ENCODE measurements at regions not wholly inside any gene's neighbourhood (a gene's known extent, or its start where the extent isn't known, plus 50 kb on each side); places are given as distances from the start of the nearest gene placed in this dataset.

GRCh38 chr2:226093364-226093763, 693.9 kb downstream of the NYAP2 start:
- Histone ChIP-seq H3K4me2 (ENCODE audit: low read length) (no peak overlapping the region), H3K79me2 (ENCODE audit: insufficient read depth, low read length) (no peaks in the 10 kb centered on the region), H4K20me1 (ENCODE audit: insufficient read depth, low read length) (no peaks in the 10 kb centered on the region), H3F3A (ENCODE audit: insufficient read depth, low read length) (no peaks in the 10 kb centered on the region), H3K9me2 (ENCODE audit: low read depth, low read length) (no peaks in the 10 kb centered on the region), H2AFZ (ENCODE audit: low read length) (no peak overlapping the region), H3K4me3 (ENCODE audit: low read depth, low read length, poor library complexity, severe bottlenecking) (no peak overlapping the region), H3K27ac (ENCODE audit: low read depth, low read length, poor library complexity, severe bottlenecking) (no peak overlapping the region), H3K27me3 (ENCODE audit: insufficient read depth, low read length) (no peaks in the 10 kb centered on the region), H3K9ac (ENCODE audit: low read length) (no peak overlapping the region), H3K36me3 (ENCODE audit: insufficient read depth, low read length) (no peaks in the 10 kb centered on the region), H3K4me1 (ENCODE audit: insufficient read depth, low read length, severe bottlenecking) (no peaks in the 10 kb centered on the region), H3K9me3 (ENCODE audit: low read length) (no peaks in the 10 kb centered on the region)
- no peak for TF ChIP-seq EZH2 (IDR thresholded peaks at IDR 0.05; ENCODE audit: borderline replicate concordance, low read length)
- TF ChIP-seq, protein P1, sequence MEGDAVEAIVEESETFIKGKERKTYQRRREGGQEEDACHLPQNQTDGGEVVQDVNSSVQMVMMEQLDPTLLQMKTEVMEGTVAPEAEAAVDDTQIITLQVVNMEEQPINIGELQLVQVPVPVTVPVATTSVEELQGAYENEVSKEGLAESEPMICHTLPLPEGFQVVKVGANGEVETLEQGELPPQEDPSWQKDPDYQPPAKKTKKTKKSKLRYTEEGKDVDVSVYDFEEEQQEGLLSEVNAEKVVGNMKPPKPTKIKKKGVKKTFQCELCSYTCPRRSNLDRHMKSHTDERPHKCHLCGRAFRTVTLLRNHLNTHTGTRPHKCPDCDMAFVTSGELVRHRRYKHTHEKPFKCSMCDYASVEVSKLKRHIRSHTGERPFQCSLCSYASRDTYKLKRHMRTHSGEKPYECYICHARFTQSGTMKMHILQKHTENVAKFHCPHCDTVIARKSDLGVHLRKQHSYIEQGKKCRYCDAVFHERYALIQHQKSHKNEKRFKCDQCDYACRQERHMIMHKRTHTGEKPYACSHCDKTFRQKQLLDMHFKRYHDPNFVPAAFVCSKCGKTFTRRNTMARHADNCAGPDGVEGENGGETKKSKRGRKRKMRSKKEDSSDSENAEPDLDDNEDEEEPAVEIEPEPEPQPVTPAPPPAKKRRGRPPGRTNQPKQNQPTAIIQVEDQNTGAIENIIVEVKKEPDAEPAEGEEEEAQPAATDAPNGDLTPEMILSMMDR (IDR thresholded peaks at IDR 0.05; ENCODE audit: low read length): no peak

DNA sequence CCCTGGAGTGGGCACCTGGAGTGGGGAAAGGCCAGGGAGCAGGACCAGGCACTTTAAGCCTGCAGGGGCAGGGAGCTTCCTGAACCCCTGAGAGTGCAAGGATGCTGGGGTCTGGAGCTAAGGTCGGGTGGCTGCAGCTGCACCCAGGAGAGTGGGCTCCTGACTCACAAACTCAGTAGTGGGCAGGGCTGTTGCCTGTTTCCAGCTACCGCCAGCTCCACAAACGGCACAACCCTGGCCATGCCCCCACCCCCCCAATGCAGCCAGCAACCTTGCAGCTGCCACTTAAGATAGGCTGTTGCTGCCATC, 688.8 kb downstream of the NYAP2 start:
- no peaks in the 10 kb centered on the region for H3K79me2 ChIP-seq (ENCODE audit: insufficient read depth, low read length)
- H3K9ac ChIP-seq (ENCODE audit: low read length): no peak overlapping the region
- no peak overlapping the region for H3K4me2 ChIP-seq (ENCODE audit: low read length)
- H2AFZ ChIP-seq (ENCODE audit: low read length): no peak overlapping the region
- no peaks in the 10 kb centered on the region for H3K9me2 ChIP-seq (ENCODE audit: low read depth, low read length)
- no peaks in the 10 kb centered on the region for H3K36me3 ChIP-seq (ENCODE audit: insufficient read depth, low read length)
- H3K4me3 ChIP-seq (ENCODE audit: low read depth, low read length, poor library complexity, severe bottlenecking): no peak overlapping the region
- H3K4me1 ChIP-seq (ENCODE audit: insufficient read depth, low read length, severe bottlenecking): no peaks in the 10 kb centered on the region
- H3K27ac ChIP-seq (ENCODE audit: low read depth, low read length, poor library complexity, severe bottlenecking): no peak overlapping the region
- no peaks in the 10 kb centered on the region for H3K9me3 ChIP-seq (ENCODE audit: low read length)
- TF ChIP-seq, protein P1 (IDR thresholded peaks at IDR 0.05; ENCODE audit: low read length): no peak
- TF ChIP-seq EZH2 (IDR thresholded peaks at IDR 0.05; ENCODE audit: borderline replicate concordance, low read length): no peak
- no peaks in the 10 kb centered on the region for H4K20me1 ChIP-seq (ENCODE audit: insufficient read depth, low read length)
- H3K27me3 ChIP-seq (ENCODE audit: insufficient read depth, low read length): no peaks in the 10 kb centered on the region
- H3F3A ChIP-seq (ENCODE audit: insufficient read depth, low read length): no peaks in the 10 kb centered on the region

- Histone ChIP-seq H3K36me3 (ENCODE audit: insufficient read depth, low read length) (no peaks in the 10 kb centered on the region), H3K4me3 (ENCODE audit: low read depth, low read length, poor library complexity, severe bottlenecking) (no peak overlapping the region), H4K20me1 (ENCODE audit: insufficient read depth, low read length) (no peaks in the 10 kb centered on the region), H3K4me1 (ENCODE audit: insufficient read depth, low read length, severe bottlenecking) (no peaks in the 10 kb centered on the region), H3K9me2 (ENCODE audit: low read depth, low read length) (no peaks in the 10 kb centered on the region), H3K9ac (ENCODE audit: low read length) (no peak overlapping the region), H3K27ac (ENCODE audit: low read depth, low read length, poor library complexity, severe bottlenecking) (no peak overlapping the region), H3K9me3 (ENCODE audit: low read length) (no peaks in the 10 kb centered on the region), H3K79me2 (ENCODE audit: insufficient read depth, low read length) (no peaks in the 10 kb centered on the region), H3F3A (ENCODE audit: insufficient read depth, low read length) (no peaks in the 10 kb centered on the region), H2AFZ (ENCODE audit: low read length) (no peak overlapping the region), H3K27me3 (ENCODE audit: insufficient read depth, low read length) (no peaks in the 10 kb centered on the region), H3K4me2 (ENCODE audit: low read length) (no peak overlapping the region)
- no peak for TF ChIP-seq EZH2 (IDR thresholded peaks at IDR 0.05; ENCODE audit: borderline replicate concordance, low read length)
- TF ChIP-seq, protein P1 (IDR thresholded peaks at IDR 0.05; ENCODE audit: low read length): no peak
Observed at GRCh38 chr2:226087505-226088365, 688.2 kb downstream of the NYAP2 start.

All from OCI-LY1 (cell line).